Jurkat, Clone E6-1 (cell line): ENCODE measurements at regions not wholly inside any gene's neighbourhood (a gene's known extent, or its start where the extent isn't known, plus 50 kb on each side); places are given as distances from the start of the nearest gene placed in this dataset.
A peak's percentile ranks its signal among the peaks of the same experiment; 100 is the strongest.

Experiments
- DNase-seq: peaks from one replicate; pipeline ENCODE4 v3.0.0-alpha.2; 2011; ENCODE audit warnings: low read depth, low spot score
- H3K4me3 ChIP-seq: 2 replicates; pipeline ENCODE4 v1.5.1; 2011; ENCODE audit warnings: mild to moderate bottlenecking, low read length, control low read depth, moderate library complexity

DNA sequence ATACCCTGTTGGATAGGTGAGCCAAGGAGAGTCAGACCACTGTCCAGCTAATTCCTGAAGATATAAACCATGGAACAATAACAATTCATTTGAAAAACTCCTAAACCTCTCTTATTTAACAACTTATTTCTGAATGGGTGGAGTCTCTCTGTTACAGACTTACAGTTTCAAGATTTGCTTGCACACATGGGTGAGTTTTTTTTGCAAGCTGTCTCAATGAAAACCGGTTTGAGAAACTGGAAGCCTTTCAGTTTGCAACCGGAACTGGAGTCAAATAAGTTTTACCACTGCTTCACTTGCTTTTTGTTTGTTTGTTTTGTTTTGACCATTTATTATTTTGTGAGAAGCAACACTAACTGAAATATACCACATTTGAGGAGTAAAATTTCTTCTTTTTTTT lies 243.8 kb downstream of the MTERF1 start:
- DNase-seq = no peak
- H3K4me3 ChIP-seq = no peak overlapping the region

DNA sequence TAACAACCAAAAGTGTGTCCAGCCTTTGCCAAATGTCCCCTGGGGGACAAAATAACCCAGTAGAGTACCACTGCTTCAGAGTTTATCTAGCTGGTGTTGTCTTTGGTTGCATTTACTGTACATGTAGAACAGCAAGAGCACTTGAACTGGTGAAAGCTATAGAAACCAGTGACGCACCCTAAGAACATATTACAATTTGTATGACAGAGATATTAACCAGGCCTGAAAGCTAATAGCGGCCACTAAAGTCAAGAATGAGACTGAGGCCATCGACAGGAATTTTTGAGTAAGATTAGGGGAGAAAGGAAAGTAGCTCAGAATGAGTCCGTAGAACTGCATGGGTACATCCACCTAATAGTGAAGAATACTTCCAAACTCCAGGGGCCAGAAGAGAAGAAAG lies 236.2 kb downstream of the MTERF1 start:
- H3K4me3 ChIP-seq = no peak overlapping the region
- no peak for DNase-seq

DNA sequence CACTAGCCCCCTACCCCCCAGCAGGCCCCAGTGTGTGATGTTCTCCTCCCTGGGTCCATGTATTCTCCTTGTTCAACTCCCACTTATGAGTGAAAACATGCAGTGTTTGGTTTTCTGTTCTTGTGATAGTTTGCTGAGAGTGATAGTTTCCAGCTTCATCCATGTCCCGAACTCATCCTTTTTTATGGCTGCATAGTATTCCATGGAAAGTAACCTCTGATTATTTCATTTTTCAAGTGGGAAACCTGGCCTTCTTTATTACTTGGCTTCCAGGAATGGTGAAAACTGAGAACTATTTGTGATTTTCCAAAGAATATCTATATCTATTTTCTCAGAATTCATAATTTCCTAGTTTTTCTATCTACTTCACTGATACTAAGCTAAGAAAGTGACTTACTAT lies 235.0 kb downstream of the MTERF1 start:
- no peak overlapping the region for H3K4me3 ChIP-seq
- DNase-seq = no peak

DNA sequence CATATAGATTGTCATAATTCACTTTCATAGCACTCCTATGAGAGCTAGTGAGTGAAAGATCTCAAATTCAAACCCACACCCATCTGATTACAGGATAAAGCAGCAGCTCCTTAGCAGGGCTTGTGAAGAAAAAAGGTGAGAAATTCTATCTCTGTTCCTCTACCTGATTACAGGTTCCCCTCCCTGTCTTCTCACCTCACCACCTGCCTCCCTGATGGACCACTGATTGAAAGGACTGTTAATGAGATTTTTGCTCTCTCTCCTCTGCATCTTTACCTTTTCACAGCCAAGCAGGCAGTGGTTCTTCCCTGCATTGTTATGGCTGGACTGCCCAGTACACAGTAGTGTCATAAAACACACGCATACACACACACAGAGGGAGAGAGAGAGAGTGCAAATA lies 228.5 kb downstream of the MTERF1 start:
- no peak overlapping the region for H3K4me3 ChIP-seq
- DNase-seq = no peak

DNA sequence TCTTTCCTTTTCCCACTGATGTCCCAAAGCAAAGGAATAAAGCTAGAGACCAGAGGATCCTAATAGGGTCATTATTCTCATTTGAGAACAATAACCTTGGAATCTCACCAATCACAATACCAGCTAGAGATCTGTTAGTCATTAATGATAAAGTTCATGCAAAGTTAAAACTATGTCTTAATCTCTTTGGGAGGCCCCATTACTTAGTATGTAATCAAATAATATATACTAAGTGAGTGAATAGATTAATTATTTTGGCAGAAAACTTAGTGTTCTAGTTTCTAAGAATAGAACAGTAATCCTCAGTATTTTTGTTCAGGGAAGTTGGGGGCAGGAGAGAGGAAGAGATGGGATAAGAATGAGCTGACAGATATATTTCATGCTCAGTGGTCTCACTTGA lies 227.2 kb downstream of the MTERF1 start:
- DNase-seq = no peak
- no peak overlapping the region for H3K4me3 ChIP-seq

DNA sequence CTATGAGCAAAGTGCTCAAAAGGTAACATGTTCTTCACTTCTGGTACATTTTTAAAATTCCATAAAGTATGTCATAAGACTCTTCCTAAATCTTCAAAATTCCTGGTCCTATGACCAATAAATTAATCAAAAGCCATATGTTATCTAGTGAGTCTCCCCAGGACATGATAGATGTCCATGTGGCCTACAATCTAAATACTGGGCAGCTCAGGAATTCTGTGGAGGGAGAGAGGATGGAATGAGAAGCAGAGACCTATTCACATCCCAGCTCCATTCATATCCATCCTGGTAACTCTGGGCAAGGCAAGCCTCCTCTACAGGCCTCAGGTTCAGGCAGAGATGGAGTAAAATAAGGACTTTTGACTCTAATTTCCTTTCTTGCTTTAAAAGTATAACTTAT lies 224.8 kb downstream of the MTERF1 start:
- no peak overlapping the region for H3K4me3 ChIP-seq
- no peak for DNase-seq

DNA sequence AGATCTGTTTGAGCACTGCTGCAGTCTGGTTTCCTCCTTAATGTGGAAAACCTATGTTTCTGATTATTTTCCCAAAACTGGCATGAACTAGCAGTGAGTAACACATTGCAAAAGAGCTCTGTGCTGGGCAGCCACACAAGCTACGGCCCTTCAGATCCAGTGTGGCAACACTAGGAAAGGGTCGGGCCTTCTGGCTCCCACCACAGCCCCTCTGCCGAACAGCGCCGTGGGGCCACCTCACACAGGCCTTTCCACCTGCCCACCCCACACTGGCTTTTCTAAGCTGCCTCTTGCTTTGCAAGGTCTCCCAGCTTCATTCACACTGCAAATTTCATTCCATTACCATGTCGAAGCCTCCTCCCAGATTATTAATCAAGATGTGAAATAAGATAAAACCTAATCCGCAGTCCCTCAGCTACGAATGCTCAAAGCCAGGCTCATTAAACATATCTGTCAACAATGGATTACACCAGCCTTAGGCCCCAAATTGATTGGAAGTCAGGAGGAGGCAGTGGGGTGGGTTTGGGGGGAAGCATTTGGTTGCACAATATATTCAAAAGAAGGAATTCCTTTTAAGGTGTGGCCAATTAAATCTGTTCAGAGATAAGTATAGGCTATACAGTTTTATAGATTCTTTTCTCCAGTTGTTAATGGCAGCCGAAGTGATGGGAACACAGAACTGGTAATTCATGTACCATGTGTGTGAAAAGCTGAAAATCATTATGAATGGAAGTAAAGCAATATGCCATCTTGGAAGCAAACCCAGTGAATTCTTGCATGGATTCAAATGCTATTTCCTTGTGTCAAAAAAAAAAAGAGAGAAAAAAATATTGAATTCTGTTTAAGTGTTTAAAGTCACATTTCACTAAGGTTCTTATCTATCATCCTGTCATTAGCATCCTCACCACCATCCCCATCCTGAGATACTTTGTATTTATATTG lies 223.7 kb downstream of the MTERF1 start:
- no peak overlapping the region for H3K4me3 ChIP-seq

DNA sequence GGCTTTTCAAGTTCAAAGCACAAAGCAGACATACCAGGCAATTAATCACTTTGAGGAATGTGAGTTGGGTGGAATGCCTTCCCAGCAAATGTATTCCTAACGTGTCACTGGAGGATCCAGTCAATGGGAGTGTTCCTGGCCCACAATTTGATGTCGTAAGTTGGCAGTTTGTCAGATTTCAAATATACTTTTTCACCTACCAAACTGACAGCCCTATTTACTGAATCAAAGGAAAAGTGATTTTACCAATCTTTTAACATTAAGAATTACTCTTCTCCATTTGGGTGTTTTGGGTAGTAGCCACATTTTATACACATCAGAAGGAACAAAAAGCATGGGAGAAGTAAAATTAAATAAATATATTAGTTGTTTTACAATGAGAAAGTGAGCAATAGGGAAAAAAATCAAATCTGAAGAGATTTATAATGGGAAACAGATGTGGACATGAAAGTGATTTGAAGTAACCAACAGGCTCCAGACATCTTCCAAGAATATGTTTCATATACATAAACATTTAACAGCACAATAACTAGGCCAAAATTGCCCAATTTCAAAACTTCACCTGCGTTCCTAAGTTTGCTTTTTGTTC lies 222.9 kb downstream of the MTERF1 start:
- H3K4me3 ChIP-seq = no peak overlapping the region
- DNase-seq = no peak

More for the DNA sequence above, 223.7 kb downstream of the MTERF1 start:
- DNase-seq = no peak

DNA sequence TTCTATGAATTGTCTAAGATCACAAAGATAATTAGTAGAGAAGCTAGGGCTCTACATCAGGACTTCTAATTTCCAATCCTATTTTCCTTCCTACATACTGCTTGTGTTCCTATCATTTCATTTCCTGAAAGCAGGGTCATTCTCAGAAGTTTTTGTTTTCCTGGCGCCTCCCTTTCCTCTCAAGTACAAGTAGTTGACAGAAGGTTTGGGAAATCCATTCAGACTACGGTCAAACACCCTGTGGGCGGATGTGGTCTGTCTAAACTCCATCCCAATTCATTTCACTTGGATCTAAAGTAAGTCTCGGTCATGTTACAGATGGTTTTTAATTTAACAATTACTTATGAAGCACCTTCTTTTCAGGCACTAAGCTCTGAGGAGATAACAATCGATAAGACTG lies 221.4 kb downstream of the MTERF1 start:
- H3K4me3 ChIP-seq = no peak overlapping the region
- no peak for DNase-seq

DNA sequence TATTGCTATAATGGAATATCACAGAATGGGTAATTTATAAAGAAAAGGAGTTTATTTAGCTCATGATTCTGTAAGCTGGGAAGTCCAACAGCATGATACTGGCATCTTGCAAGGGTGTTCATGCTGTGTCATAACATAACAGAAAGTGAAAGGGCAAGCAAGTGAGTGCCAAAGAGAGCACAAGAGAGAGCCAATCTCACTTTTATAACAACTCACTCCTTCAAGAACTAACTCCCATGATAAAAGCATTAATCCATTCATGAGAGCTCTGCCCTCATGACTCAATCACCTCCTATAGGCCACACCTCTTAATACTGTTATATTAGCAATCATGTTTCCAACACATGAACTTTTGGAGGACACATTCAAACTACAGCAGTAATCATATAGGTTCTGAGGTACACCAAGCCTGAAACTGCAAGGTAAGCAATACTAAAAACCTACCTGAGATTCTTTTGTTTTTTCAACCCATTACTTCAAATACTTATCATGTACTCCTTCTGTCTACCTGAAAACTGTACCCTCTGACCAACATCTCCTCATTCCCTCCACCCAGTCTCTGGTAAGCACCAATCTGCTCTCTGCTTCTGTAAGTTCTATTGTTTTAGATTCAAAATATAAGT lies 219.7 kb downstream of the MTERF1 start:
- no peak overlapping the region for H3K4me3 ChIP-seq
- no peak for DNase-seq

DNA sequence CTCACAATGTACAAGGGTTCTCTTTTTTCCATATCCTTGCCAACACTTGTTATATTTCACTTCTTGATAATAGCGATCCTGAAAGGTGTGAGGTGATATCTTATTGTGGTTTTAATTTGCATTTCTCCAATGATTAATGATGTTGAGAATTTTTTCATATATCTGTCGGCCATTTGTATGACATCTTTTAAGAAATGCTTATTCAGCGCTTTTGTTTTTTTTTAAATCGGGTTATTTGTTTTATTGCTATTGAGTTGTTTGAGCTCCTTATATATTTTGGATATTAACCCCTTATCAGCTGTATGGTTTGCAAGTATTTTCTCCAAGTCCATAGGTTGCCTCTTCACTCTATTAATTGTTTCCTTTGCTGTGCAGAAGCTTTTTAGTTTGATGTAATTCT lies 218.8 kb downstream of the MTERF1 start:
- H3K4me3 ChIP-seq = no peak overlapping the region
- DNase-seq = no peak

DNA sequence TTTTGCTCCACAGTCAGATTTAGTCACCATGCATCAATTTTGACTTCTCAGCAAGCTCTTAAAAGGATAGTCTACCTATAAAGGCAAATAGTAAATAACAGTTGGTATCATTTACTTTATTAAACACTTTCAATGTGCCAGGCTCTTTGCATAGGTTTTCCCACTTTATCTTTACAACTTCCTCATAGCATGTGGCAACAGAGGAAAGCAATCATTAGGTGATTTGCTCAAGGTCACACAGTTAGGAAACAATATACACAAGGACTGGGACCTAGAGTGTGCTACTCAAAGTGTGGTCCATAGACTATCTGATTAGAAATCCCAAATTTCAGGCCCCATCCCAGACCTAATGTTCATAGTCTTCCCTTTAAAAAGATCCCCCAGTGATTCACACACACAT lies 212.3 kb downstream of the MTERF1 start:
- no peak overlapping the region for H3K4me3 ChIP-seq
- DNase-seq = no peak

DNA sequence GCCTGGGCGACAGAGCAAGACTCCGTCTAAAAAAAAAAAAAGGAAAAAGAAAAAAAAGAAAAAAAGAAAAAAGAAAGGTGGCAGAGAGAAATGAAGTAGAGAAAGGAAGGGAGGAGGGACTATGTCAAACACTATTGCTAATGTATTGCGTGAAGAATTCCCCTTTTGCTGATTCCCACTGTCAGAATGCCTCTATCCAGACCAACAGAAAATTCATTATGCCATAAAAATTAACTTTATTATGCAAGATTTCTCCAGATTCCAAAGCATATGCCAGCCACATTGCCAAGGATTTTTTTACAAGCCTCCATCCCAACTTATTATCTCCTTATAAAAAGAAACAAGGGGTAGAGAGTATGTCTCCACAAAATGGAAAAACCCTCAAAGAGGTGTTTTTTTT lies 209.3 kb downstream of the MTERF1 start:
- H3K4me3 ChIP-seq = no peak overlapping the region
- DNase-seq = no peak

DNA sequence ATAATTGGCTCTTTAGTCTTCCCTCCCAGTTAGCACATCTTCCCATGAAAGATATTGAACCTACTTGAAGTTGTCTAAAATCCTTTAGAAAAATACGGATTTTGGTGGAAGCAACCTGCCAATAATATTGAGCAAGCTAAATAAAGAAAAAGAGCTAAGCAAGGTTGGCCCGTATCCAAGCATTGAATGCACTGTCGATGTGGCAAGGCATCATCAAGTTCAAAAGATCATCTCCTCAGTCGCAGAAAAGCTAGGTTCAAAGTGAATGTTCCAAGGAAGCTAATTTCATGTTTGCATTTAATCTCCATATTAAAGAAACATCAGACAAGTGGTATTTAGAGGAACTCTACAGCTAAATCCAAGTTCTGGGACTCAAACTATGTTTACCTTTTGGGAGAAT lies 206.0 kb downstream of the MTERF1 start:
- DNase-seq = no peak

DNA sequence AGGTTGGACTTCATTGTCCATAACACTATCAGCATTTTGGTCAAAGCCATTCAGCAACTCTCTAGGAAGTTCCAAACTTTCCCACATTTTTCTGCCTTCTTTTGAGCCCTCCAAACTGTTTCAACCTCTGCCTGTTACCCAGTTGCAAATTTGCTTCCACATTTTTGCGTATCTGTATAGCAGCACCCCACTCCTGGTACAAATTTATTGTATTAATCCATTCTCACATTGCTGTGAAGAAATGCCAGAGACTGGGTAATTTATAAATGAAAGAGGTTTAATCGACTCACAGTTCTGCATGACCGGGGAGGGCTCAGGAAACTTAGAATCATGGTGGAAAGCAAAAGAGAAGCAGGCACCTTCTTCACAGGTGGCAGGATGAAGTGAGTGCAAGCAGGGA lies 198.8 kb downstream of the MTERF1 start:
- H3K4me3 ChIP-seq = no peak overlapping the region
- DNase-seq = no peak

More for the DNA sequence above, 206.0 kb downstream of the MTERF1 start:
- no peak overlapping the region for H3K4me3 ChIP-seq

DNA sequence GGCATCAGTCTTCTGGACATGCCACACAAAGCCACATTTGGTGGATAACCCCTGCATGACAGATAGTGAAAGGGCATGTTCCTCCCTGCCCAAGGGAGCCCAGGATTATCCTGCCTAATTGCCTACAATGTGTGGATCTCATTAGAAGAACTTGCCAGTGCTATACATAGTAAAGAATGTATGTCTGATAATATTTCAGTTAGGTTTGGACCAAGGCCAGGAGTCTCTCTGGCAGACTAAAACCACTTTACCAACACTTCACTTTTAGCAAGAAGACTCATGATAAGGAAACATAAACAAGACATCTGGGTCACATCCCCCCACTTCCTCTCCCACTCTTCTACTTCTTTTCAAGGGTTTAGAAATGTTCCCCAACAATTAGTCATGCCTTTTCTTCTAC lies 196.7 kb downstream of the MTERF1 start:
- H3K4me3 ChIP-seq = no peak overlapping the region
- peak; percentile 37 for DNase-seq

DNA sequence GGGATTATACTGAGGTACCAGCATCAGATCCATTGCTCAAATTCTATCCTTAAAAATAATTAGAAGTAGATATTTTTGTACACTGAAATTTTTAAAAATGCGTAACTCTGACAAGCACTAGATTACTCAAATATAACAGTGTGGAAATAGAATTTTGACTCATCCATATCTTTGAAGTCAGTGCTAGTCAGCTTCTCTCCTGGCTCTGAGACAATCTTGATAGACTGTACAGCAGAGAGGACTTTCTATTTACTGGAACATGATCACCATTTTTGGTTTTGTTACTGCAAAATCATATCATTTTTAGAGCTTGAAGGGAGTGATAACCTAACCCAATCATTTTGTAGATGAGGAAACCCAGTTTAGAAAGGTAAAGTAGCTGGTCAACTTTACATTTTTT lies 195.0 kb downstream of the MTERF1 start:
- DNase-seq = no peak
- H3K4me3 ChIP-seq = no peak overlapping the region

DNA sequence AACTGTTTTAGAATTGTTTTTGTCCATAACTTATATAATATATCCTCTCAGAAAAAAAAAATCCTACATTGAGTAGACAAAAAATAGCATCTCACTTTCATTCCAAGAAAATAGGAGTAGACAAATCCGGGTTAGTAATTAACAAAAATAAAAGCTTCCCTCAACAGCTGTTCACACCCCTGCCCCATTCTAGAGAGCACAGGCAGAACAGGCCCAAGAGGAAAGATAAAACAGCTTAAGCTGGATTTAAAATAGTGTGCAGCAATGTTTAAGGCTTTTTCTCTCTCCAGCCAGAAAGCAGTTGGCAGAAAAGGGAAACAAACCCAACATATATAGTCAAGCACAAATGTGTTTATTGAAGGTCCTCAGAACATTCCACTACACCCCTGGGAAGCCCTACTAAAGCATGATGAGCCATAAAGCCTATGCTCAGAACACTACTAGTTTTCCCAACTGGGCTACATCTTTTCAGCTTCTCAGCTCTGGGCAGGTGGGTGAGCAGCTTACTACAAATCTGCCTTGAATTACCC lies 189.9 kb downstream of the MTERF1 start:
- H3K4me3 ChIP-seq = no peak overlapping the region
- no peak for DNase-seq

DNA sequence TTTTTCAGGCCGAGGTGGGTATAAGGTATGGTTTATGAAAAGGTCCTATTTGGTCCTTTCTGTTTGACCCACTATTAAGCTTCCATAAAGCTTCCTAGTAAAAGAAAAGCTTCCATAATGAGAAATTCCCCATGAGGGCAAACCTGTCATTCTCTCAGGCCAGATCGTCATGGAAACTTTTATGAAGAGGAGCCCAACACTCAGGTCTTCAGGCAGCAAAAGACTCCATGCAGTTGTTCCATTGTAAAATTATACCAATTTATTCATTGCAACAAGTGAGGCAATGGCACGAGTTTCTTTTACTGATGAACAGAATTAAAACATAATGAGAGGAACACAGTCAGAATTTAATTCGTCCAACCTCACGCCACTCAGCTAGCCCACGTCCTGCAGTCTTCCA lies 188.6 kb downstream of the MTERF1 start:
- no peak overlapping the region for H3K4me3 ChIP-seq
- no peak for DNase-seq

DNA sequence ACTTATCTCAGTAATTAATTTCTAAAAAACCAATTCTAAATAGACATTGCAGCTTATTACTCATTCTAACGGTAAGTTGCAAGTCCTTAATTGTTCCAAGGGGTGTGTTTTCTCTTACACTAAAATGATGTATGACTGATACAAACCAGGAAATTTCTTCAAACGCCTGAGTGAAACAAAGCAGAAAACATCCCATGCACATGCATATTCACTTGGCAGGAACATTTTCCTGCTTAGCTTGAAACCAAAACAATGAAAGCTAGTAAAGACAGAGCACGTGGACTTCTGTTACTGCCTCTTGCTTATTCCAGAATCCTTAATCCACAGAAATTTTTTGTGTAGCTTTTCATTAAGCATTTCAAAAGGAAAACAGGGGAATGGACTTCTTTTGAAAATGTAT lies 187.7 kb downstream of the MTERF1 start:
- DNase-seq = no peak
- H3K4me3 ChIP-seq = no peak overlapping the region
